Endothelial cell of umbilical vein (primary cell): ENCODE measurements at regions not wholly inside any gene's neighbourhood (a gene's known extent, or its start where the extent isn't known, plus 50 kb on each side); places are given as distances from the start of the nearest gene placed in this dataset.

Experiments
- BruUV-seq: library from RNA; stranded (reverse); fragments of 400-500 nt; replicated peaks from 2 replicates; lab custom pipeline; 2021; lab: Mats Ljungman, UMichigan
- CTCF ChIA-PET: fragments of 300-600, 350-600 bp; sonication (Branson Sonifier 250); formaldehyde crosslinking; loops from one replicate; lab custom pipeline; 2021; ENCODE audit warnings: antibody characterized with exemption, inconsistent platforms; lab: Charles Lee
- POLR2A ChIA-PET: fragments of 300-600, 350-600 bp; sonication (Branson Sonifier 250); formaldehyde crosslinking; loops from one replicate; lab custom pipeline; 2021; ENCODE audit warnings: antibody characterized with exemption, inconsistent platforms; lab: Charles Lee
- DNase-seq: peaks from one replicate; pipeline ENCODE4 v3.0.0-alpha.2; 2011; ENCODE audit warnings: low read depth, low spot score
- FAIRE-seq: peaks from 2 replicates; lab custom pipeline; 2011; peaks lifted over from hg19 to GRCh38; lab: Jason Lieb, UNC
- H2AFZ ChIP-seq: 2 replicates; pipeline ENCODE4 v1.6.0; 2012; ENCODE audit warnings: low read depth, low read length, control low read depth, inconsistent platforms
- H3K27ac ChIP-seq: 2 replicates; pipeline ENCODE4 v1.5.1; 2011; ENCODE audit warnings: low read depth, mild to moderate bottlenecking, control low read depth, low read length, moderate library complexity; ENCODE audit not compliant: insufficient read depth
- H3K27me3 ChIP-seq, 2 experiments: 2 replicates each; pipeline versions ENCODE4 v1.6.0 to v1.6.1; 2011; ENCODE audit warnings: low read length in 2 of 2, mixed read lengths in 1 of 2; ENCODE audit not compliant: control insufficient read depth in 2 of 2, insufficient read depth in 2 of 2
- H3K36me3 ChIP-seq, 2 experiments: 2 replicates in 1 of 2; 3 replicates in 1 of 2; pipeline ENCODE4 v1.5.1; 2011; ENCODE audit warnings: low read length in 2 of 2, mild to moderate bottlenecking in 1 of 2, moderate library complexity in 1 of 2; ENCODE audit not compliant: control insufficient read depth in 2 of 2, insufficient read depth in 2 of 2; ENCODE audit errors: extremely low read depth in 1 of 2
- H3K4me1 ChIP-seq: 3 replicates; pipeline ENCODE4 v1.5.1; 2011; ENCODE audit warnings: mild to moderate bottlenecking, low read length; ENCODE audit not compliant: control insufficient read depth, insufficient read depth; ENCODE audit errors: extremely low read depth
- H3K4me2 ChIP-seq: 2 replicates; pipeline ENCODE4 v1.6.1; 2011; ENCODE audit warnings: low read length, control low read depth, mixed read lengths; ENCODE audit not compliant: insufficient read depth
- H3K4me3 ChIP-seq, 3 experiments: fragments of 200-600 bp in 1 of 3; sonication (generic), shearing (Covaris generic) in 1 of 3; replicated peaks in 1 of 3; 2 replicates each; pipeline ENCODE4 v1.5.1; 2011 to 2016; ENCODE audit warnings: control low read depth in 3 of 3, low read length in 3 of 3, mild to moderate bottlenecking in 2 of 3, inconsistent platforms in 1 of 3, low read depth in 1 of 3, moderate library complexity in 1 of 3; ENCODE audit not compliant: insufficient read depth in 1 of 3
- H3K79me2 ChIP-seq: 2 replicates; pipeline ENCODE4 v1.6.0; 2012; ENCODE audit warnings: low read length, inconsistent platforms; ENCODE audit not compliant: control insufficient read depth, insufficient read depth
- H3K9ac ChIP-seq: replicated peaks from 2 replicates; pipeline ENCODE3; 2011; ENCODE audit warnings: low read length, control low read depth; ENCODE audit not compliant: insufficient read depth; ENCODE audit errors: extremely low read depth
- H3K9me1 ChIP-seq: replicated peaks from 3 replicates; pipeline ENCODE4 v1.6.0; 2011; ENCODE audit warnings: mild to moderate bottlenecking, low read length; ENCODE audit not compliant: control insufficient read depth, insufficient read depth; ENCODE audit errors: extremely low read depth
- H3K9me3 ChIP-seq: replicated peaks from 2 replicates; pipeline ENCODE4 v1.5.1; 2012; ENCODE audit warnings: low read length, inconsistent platforms; ENCODE audit not compliant: control insufficient read depth, insufficient read depth
- H4K20me1 ChIP-seq: replicated peaks from 2 replicates; pipeline ENCODE3; 2011; ENCODE audit warnings: mild to moderate bottlenecking, low read length; ENCODE audit not compliant: control insufficient read depth, insufficient read depth; ENCODE audit errors: extremely low read depth
- CTCF ChIP-seq, 2 donors: IDR thresholded peaks; 1 replicate in 1 of 2; 2 replicates in 1 of 2; pipeline ENCODE4 v1.5.1; 2011; ENCODE audit warnings: low read length in 2 of 2, mild to moderate bottlenecking in 2 of 2, moderate library complexity in 2 of 2, control low read depth in 1 of 2, inconsistent platforms in 1 of 2, low read depth in 1 of 2; ENCODE audit not compliant: insufficient read depth in 1 of 2; ENCODE audit errors: extremely low read depth in 1 of 2
- EZH2 ChIP-seq: IDR thresholded peaks from 2 replicates; pipeline ENCODE4 v1.6.1; 2012; ENCODE audit warnings: borderline replicate concordance, low read depth, mild to moderate bottlenecking, moderate library complexity, low read length, inconsistent platforms; ENCODE audit not compliant: severe bottlenecking
- FOS ChIP-seq: IDR thresholded peaks from 2 replicates; pipeline ENCODE4 v1.6.1; 2011; ENCODE audit warnings: mild to moderate bottlenecking, low read length, moderate library complexity, borderline replicate concordance; ENCODE audit not compliant: insufficient read depth
- GATA2 ChIP-seq: IDR thresholded peaks from 2 replicates; pipeline ENCODE4 v1.7.0; 2011; ENCODE audit warnings: low read depth, mild to moderate bottlenecking, moderate library complexity, mixed read lengths, low read length; ENCODE audit not compliant: insufficient read length, insufficient read depth
- JUN ChIP-seq: IDR thresholded peaks from 2 replicates; pipeline ENCODE4 v1.6.1; 2011; ENCODE audit warnings: borderline replicate concordance, low read depth; ENCODE audit not compliant: insufficient read length, insufficient read depth
- MAX ChIP-seq: IDR thresholded peaks from 2 replicates; pipeline ENCODE4 v1.6.1; 2011; ENCODE audit not compliant: insufficient read depth, insufficient read length
- MYC ChIP-seq: IDR thresholded peaks from one replicate; pipeline ENCODE4 v1.6.1; 2011; ENCODE audit warnings: mild to moderate bottlenecking, low read depth, low read length
- POLR2A ChIP-seq: IDR thresholded peaks from 2 replicates; pipeline ENCODE4 v1.6.1; 2012; ENCODE audit warnings: low read depth, mild to moderate bottlenecking, control low read depth, low read length
- POLR2AphosphoS5 ChIP-seq: IDR thresholded peaks from 2 replicates; pipeline ENCODE4 v1.6.1; 2012; ENCODE audit warnings: low read depth, mild to moderate bottlenecking, control low read depth, low read length, moderate library complexity; ENCODE audit not compliant: insufficient read depth
- dilution Hi-C: fragments of 300-500 bp; cut with MboI; formaldehyde crosslinking; loops from one replicate; pipeline ENCODE4 v1.15.0; 2019; ENCODE audit warnings: low sequenced_read_pairs; ENCODE audit not compliant: extremely low pct_ligation_motif_present
- intact Hi-C: fragments of 100-400 bp; cut with micrococcal nuclease; formaldehyde crosslinking; loops from one replicate; pipeline ENCODE4 v1.10.0; 2022

- no peaks in the 10 kb centered on the region for H3K9me1 ChIP-seq
- dilution Hi-C loops = no loop called here
- H3K36me3 ChIP-seq = no peaks in the 10 kb centered on the region
- DNase-seq = no peak
- ChIA-PET CTCF (no interaction called here), POLR2A (no interaction called here)
- H2AFZ ChIP-seq = no peak overlapping the region
- no peak overlapping the region for H3K4me3 ChIP-seq
- no peaks in the 10 kb centered on the region for H3K9me3 ChIP-seq
- no peaks in the 10 kb centered on the region for H3K27me3 ChIP-seq
- no peak overlapping the region for H3K9ac ChIP-seq
- no peaks in the 10 kb centered on the region for H3K79me2 ChIP-seq
- H3K4me2 ChIP-seq = no peak overlapping the region
- BruUV-seq = no TSS peak
- H3K4me1 ChIP-seq = no peaks in the 10 kb centered on the region
- TF ChIP-seq FOS = no peak
- no peak for FAIRE-seq
- intact Hi-C loops = no loop called here
- H4K20me1 ChIP-seq = no peaks in the 10 kb centered on the region
- no peak overlapping the region for H3K27ac ChIP-seq
Observed at GRCh38 chr2:211259831-211260476, 703.6 kb downstream of the CPS1 start.

GRCh38 chr2:211270257-211270656, 713.9 kb downstream of the CPS1 start:
- Histone ChIP-seq H3K9ac (no peak overlapping the region), H3K4me1 (no peaks in the 10 kb centered on the region), H2AFZ (no peak overlapping the region), H4K20me1 (no peaks in the 10 kb centered on the region), H3K27me3 (no peaks in the 10 kb centered on the region), H3K9me1 (no peaks in the 10 kb centered on the region), H3K27ac (no peak overlapping the region), H3K4me3 (no peak overlapping the region), H3K9me3 (no peaks in the 10 kb centered on the region), H3K4me2 (no peak overlapping the region), H3K79me2 (no peaks in the 10 kb centered on the region), H3K36me3 (no peaks in the 10 kb centered on the region)
- ChIA-PET POLR2A (no interaction called here), CTCF (no interaction called here)
- DNase-seq = no peak
- FAIRE-seq = no peak
- dilution Hi-C loops (no loop called here), intact Hi-C loops (no loop called here)
- no TSS peak for BruUV-seq
- TF ChIP-seq FOS (no peak), EZH2 (no peak), GATA2 (no peak), MAX (no peak), POLR2AphosphoS5 (no peak), JUN (no peak), CTCF (IDR thresholded peaks at IDR 0.05; ENCODE audit: extremely low read depth in 1 of 2, insufficient read depth in 1 of 2, low read depth in 1 of 2, low read length in 2 of 2) (no peak), POLR2A (no peak), MYC (no peak)
